HG03060 (cell line): ENCODE measurements at regions not wholly inside any gene's neighbourhood (a gene's known extent, or its start where the extent isn't known, plus 50 kb on each side); places are given as distances from the start of the nearest gene placed in this dataset.

Experiments used
- ATAC-seq: cut with Tn5 transposase; IDR thresholded peaks from one replicate; pipeline ENCODE4 v1.9.1; 2021; ENCODE audit warnings: low read depth, moderate number of reproducible peaks; ENCODE audit not compliant: unreplicated experiment

GRCh38 chr12:118747771-118748170, 233.6 kb upstream of the SRRM4 start:
- ATAC-seq: no peak

GRCh38 chr12:118748478-118749380, 232.6 kb upstream of the SRRM4 start:
- no peak for ATAC-seq

- no peak for ATAC-seq
Measured at GRCh38 chr12:118749646-118750045, 231.7 kb upstream of the SRRM4 start.

- no peak for ATAC-seq
Measured at GRCh38 chr12:118750666-118751065, 230.7 kb upstream of the SRRM4 start.

DNA sequence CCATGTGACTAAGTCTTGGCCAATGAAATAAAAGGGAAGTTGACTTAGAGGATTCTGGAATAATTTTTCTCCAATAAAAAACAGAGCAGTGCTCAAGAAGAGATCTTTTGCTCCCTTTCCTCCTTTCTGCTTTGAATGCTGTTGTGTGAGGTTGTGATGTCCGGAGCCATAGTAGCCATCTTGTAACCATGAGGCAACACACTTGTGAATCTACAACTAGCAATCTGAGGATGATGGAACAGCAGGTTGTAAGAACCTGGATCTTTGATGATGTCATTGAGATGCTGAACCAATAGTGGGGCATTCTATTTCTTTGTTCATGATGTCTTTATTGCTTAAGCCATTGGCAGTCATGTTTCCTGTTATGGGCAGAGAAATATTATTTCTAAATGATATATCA, 230.0 kb upstream of the SRRM4 start:
- ATAC-seq: no peak

DNA sequence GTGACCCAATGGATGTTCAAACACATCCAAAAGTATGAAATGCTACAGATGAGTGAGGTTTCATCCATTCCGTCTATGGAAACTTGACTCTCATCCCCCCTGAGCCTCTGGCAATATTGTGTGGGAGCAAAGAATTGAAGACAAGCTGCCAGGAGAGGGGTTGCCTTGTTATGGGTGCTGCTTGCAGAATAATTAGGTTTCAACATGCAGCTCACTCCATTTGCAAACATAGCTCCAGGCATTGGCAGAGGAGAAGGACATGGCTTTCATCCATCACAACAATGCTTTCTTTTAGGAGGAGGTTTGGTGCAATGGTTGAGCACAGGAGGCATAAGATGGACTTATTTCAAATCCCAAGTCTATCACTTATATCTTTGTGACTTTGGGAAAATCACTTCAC, 220.7 kb upstream of the SRRM4 start:
- ATAC-seq: no peak

GRCh38 chr12:118763234-118763633, 218.1 kb upstream of the SRRM4 start:
- ATAC-seq: no peak

- ATAC-seq: no peak
Measured at GRCh38 chr12:118773956-118774723, 207.2 kb upstream of the SRRM4 start.

DNA sequence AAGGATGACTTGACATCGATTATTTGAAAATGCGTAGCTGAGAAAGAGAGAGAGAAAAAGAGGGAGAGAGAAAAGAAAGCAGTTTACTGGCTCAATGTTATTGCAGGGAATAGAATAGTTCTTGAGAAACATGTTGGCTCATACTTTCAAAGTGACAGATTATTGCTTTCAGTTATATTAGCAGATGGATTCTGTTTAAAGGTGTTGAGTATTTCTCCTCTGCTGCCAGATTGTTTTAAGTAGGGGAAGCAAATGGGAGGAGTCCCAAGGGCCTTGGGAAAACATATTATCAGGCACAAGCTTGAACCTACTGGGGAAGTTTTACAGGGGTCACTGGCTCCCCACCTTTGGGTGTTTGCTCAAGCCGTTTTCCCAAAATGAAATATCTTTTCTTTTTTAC, 203.8 kb upstream of the SRRM4 start:
- ATAC-seq: no peak

DNA sequence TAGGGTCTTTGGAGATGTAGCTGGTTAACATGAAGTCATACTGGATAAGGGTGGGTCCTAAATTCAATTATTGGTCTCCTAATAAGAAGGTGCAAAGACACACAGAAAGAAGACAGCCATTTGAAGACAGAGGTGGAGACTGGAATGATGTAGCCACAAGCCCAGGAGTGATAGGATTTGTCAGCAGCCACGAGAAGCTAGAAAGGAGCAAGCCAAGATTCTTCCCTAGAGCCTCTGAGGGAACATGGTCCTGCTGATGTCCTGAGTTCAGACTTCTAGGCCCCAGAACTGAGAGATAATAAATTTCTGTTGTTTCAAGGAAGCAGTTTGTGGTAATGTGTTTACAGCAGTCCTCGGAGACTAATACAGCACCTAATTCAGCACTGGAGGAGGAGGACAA, 203.3 kb upstream of the SRRM4 start:
- no peak for ATAC-seq

- no peak for ATAC-seq
Measured at GRCh38 chr12:118780939-118781338, 200.4 kb upstream of the SRRM4 start.

- ATAC-seq: no peak
Measured at GRCh38 chr12:118781692-118782091, 199.6 kb upstream of the SRRM4 start.

DNA sequence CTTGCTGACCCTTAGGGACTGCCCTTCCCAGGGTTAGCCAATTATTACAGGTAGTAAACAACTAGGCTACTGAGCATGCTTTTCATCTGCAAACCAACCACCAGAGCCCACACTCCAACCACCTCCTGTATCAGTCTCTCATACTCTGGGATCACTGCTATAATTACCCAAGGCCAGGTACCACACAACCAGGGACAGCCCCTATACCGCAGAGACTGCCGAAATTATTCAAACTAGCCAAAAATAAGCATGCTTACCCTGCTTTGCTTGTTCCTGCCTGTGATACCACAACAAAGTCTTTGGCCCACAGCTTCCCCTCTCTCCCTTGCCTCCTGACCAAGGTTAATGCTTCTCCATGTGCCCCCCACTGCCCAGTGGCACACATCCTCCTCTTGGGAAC, 197.6 kb upstream of the SRRM4 start:
- ATAC-seq: no peak

DNA sequence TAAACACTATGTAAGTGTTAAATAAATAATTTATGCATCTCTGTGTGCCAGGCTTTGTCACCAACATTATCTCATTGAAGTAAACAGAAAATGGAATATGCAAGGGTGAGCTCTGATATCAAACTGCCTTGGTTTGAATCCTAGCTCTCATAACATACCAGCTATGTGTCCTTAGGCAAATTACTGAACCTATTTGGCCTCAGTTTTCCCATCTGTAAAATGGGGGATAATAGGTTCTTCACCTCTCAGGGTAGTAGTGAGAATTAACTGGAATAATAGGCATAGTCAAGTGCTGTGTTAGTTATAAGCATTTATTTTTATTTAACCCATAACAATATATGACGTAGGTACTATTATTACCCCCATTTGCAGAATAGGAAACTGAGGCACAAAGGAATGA, 190.8 kb upstream of the SRRM4 start:
- ATAC-seq: no peak

DNA sequence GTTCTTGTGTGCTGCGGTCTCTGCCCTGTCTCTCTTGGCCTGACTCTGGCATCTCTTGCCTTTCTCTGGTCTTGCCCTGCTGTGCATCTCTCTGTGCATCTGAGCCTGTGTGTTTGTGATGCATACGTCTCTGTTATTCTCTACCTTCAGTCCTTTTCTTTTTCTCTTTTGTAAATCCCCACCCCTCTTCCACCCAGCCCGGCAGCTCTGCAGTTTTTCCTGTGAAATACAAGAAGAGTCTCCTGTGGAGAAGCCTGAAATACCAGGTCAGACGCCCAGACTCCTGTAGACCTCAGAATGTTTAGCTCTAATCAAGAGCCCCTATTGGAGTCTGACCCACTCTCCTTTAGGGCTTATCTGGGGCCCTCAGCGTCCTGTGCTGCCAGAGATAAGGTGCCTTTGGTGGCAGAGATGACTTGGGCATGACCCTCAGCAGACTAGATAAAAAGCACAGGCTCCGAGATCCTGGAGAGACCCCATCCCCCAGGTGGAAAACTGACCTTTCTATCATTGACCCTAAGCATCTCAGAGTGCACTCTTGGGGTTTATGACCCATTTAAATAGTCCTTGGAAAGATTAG, 167.5 kb upstream of the SRRM4 start:
- ATAC-seq: no peak

DNA sequence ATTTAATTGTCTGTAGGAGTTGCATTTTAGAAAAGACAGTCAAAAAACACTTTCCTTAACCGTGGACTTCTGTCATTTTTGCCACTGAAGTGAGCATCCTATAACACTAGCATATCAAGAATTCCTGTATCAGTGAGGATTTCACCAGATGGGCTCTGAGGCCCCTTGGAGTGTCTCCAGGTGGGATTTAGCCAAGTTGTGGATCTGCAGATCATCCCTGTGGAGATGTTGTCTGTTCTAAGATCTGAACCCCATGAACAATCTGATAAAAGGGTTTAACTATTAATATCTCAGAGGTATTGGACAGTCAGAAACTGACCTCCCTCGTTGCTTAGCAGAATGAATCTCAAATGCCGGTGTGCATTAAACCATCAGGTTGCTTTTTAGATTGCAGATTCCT, 165.0 kb upstream of the SRRM4 start:
- ATAC-seq: no peak

GRCh38 chr12:118821386-118821925, 159.9 kb upstream of the SRRM4 start:
- ATAC-seq: no peak

DNA sequence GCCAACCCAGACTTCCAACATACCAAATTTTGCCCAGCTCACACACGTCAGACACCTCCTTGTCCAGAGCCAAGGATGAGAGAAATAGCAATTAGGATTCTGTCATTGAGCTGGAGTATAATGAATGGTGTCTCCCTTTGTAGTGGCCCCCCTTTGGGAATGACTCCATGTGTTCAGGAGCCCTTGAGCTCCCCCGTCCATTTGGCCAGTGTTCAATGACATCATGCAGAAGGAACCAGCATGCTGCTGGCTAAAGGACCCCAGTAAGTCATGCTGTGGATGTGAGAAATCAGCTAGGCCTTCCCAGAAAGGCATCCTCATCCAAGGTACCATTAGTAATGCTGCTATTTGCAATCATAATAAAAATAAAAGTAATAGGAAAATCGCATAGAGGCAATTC, 158.8 kb upstream of the SRRM4 start:
- no peak for ATAC-seq

DNA sequence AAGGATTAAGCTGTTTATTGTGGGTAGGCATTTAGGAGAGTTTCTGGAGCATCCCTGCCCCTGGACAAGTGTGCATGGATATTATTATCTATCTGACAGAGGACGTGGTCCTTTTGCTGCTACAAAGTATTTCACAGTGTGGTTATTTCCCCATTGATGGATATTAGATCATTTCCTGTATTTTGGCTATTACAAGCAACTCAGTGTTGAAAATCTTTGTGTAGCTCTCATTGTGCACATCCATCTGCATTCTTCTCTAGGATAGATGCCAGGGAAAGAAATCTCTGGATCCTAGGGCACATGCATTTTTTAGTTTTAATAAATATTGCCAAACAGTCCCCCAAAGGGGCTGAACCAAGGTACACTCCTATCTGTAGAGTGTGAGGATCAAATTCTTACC, 154.3 kb upstream of the SRRM4 start:
- no peak for ATAC-seq

GRCh38 chr12:118827606-118828005, 153.7 kb upstream of the SRRM4 start:
- no peak for ATAC-seq

DNA sequence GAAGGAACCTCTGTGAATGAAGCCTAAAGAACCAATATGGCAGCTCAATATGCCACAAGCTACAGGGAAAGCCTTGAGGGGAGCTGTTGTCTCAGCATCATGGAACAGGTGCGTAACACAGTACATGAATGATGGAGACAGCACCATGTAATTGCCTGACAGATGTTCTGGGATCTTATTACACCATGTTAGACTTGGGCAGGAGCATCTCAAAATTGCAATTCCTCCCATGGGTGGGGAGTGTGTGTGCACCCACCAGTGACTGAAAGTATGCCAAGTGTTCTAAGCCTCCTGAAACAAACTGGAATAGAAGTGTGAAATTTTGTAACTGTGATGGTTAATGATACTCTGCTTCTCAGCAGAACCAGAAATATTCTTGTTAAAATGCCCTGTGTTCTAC, 151.0 kb upstream of the SRRM4 start:
- ATAC-seq: no peak
